ENCODE measurements at regions not wholly inside any gene's neighbourhood (a gene's known extent, or its start where the extent isn't known, plus 50 kb on each side); places are given as distances from the start of the nearest gene placed in this dataset.

DNA sequence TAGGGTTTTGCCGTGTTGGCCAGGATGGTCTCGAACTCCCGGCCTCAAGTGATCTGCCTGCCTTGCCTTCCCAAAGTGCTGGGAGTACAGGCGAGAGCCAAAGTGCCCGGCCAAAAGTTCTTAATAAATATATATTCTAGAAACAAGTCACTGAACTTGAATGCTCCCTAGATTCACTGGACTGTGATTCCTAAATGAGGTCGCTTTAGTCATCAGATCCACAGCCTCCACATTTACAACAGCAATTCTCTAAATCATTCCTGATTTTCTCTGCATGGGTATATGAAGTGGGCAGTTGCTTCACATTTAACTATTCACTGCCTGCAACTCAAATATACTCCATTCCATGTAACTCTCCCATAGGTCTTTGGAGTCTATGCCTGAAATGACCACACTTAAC, 813.0 kb downstream of the GALC start:
- TF ChIP-seq, protein P1, sequence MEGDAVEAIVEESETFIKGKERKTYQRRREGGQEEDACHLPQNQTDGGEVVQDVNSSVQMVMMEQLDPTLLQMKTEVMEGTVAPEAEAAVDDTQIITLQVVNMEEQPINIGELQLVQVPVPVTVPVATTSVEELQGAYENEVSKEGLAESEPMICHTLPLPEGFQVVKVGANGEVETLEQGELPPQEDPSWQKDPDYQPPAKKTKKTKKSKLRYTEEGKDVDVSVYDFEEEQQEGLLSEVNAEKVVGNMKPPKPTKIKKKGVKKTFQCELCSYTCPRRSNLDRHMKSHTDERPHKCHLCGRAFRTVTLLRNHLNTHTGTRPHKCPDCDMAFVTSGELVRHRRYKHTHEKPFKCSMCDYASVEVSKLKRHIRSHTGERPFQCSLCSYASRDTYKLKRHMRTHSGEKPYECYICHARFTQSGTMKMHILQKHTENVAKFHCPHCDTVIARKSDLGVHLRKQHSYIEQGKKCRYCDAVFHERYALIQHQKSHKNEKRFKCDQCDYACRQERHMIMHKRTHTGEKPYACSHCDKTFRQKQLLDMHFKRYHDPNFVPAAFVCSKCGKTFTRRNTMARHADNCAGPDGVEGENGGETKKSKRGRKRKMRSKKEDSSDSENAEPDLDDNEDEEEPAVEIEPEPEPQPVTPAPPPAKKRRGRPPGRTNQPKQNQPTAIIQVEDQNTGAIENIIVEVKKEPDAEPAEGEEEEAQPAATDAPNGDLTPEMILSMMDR (IDR thresholded peaks at IDR 0.05; ENCODE audit: partially characterized antibody, unreplicated experiment): no peak
- DNase-seq: no peak
- Mint-ChIP-seq H3K36me3 (ENCODE audit: unreplicated experiment) (no peaks in the 10 kb centered on the region), H3K4me3 (ENCODE audit: unreplicated experiment) (no peak overlapping the region), H3K27ac (ENCODE audit: unreplicated experiment) (no peak overlapping the region), H3K4me1 (ENCODE audit: low read depth, unreplicated experiment) (no peaks in the 10 kb centered on the region), H3K9me3 (ENCODE audit: unreplicated experiment) (no peaks in the 10 kb centered on the region), H3K27me3 (ENCODE audit: unreplicated experiment) (no peaks in the 10 kb centered on the region)

DNA sequence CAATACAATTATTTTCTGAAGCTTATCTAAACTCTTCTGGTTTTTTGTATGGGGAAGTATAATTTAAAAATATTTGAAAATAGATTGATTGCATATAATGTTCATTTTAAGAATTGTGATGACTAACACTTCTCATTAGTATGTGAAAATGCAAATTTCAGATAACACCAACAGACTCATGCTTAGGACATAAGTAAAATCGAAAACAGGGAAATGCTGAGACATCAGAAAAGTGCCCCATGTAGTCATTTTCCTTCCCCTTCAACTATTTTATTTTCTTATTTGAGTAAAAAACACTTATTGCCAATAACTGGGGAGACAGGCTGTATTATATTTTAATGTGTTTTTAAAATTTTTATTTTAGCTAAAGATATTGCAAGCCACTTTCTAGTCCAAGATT, 814.7 kb downstream of the GALC start:
- H3K4me1 Mint-ChIP-seq (ENCODE audit: low read depth, unreplicated experiment): no peaks in the 10 kb centered on the region
- TF ChIP-seq, protein P1 (IDR thresholded peaks at IDR 0.05; ENCODE audit: partially characterized antibody, unreplicated experiment): no peak
- no peaks in the 10 kb centered on the region for H3K27me3 Mint-ChIP-seq (ENCODE audit: unreplicated experiment)
- H3K36me3 Mint-ChIP-seq (ENCODE audit: unreplicated experiment): no peaks in the 10 kb centered on the region
- no peak overlapping the region for H3K27ac Mint-ChIP-seq (ENCODE audit: unreplicated experiment)
- DNase-seq: no peak
- H3K4me3 Mint-ChIP-seq (ENCODE audit: unreplicated experiment): no peak overlapping the region
- H3K9me3 Mint-ChIP-seq (ENCODE audit: unreplicated experiment): no peaks in the 10 kb centered on the region

DNA sequence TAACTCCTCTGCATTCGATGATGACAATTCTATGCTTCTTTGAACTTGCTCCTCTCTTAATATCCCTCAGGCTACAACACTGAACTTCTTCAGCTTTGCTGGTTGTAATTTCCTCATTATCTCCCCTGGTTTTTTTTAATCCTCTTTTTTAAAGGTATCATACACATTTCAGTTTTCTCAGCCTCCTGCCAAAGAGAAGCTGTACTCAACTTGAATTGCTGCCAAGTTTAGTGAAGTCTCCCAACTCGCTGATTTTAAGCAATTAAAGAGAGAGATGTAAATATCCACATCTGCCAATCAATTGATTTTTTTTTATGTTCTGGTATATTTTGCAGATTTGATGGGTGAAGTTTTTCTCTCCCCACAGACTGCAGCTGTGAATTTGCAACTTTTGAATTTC, 817.8 kb downstream of the GALC start:
- DNase-seq: no peak
- no peaks in the 10 kb centered on the region for H3K27me3 Mint-ChIP-seq (ENCODE audit: unreplicated experiment)
- no peak overlapping the region for H3K4me3 Mint-ChIP-seq (ENCODE audit: unreplicated experiment)
- no peak overlapping the region for H3K27ac Mint-ChIP-seq (ENCODE audit: unreplicated experiment)
- H3K4me1 Mint-ChIP-seq (ENCODE audit: low read depth, unreplicated experiment): no peaks in the 10 kb centered on the region
- H3K36me3 Mint-ChIP-seq (ENCODE audit: unreplicated experiment): no peaks in the 10 kb centered on the region
- H3K9me3 Mint-ChIP-seq (ENCODE audit: unreplicated experiment): no peaks in the 10 kb centered on the region
- TF ChIP-seq, protein P1 (IDR thresholded peaks at IDR 0.05; ENCODE audit: partially characterized antibody, unreplicated experiment): no peak

DNA sequence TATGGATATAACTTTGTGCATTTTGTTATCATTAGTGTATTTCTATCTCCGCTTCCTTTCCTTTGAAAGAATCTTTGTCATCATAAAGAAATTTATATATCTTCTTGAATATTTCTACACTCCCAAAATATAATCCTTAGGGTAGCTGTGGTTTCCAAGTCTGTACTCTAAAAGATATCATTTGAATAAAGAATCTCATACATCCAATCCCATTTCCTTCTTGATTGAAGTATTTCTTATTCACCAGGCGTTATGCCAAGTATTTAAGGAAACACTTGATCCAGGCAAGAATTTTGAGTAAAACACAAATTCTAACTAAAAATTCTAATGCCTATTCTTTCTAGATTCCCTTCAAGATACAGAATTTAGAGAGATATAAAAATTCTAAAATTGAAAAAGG, 821.8 kb downstream of the GALC start:
- Mint-ChIP-seq H3K36me3 (ENCODE audit: unreplicated experiment) (no peaks in the 10 kb centered on the region), H3K4me1 (ENCODE audit: low read depth, unreplicated experiment) (no peaks in the 10 kb centered on the region), H3K27ac (ENCODE audit: unreplicated experiment) (no peak overlapping the region), H3K27me3 (ENCODE audit: unreplicated experiment) (no peaks in the 10 kb centered on the region), H3K4me3 (ENCODE audit: unreplicated experiment) (no peak overlapping the region), H3K9me3 (ENCODE audit: unreplicated experiment) (no peaks in the 10 kb centered on the region)
- TF ChIP-seq, protein P1 (IDR thresholded peaks at IDR 0.05; ENCODE audit: partially characterized antibody, unreplicated experiment): no peak
- DNase-seq: no peak

DNA sequence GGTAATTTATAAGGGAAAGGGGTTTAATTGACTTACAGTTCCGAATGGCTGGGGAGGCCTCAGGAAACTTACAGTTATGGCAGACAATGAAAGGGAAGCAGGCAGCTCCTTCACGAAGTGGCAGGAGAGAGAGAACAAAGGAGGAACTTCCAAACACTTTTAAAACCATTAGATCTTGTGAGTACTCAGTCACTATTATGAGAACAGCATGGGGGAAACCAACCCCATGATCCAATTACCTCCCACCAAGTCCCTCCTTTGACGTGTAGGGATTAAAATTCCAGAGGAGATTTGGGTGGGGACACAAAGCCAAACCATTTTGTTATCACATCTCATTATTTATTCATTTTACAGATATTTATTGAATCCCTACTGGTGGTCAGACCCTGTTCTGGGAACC, 822.8 kb downstream of the GALC start:
- H3K9me3 Mint-ChIP-seq (ENCODE audit: unreplicated experiment): no peaks in the 10 kb centered on the region
- TF ChIP-seq, protein P1 (IDR thresholded peaks at IDR 0.05; ENCODE audit: partially characterized antibody, unreplicated experiment): no peak
- H3K27me3 Mint-ChIP-seq (ENCODE audit: unreplicated experiment): no peaks in the 10 kb centered on the region
- no peak overlapping the region for H3K4me3 Mint-ChIP-seq (ENCODE audit: unreplicated experiment)
- H3K4me1 Mint-ChIP-seq (ENCODE audit: low read depth, unreplicated experiment): no peaks in the 10 kb centered on the region
- no peaks in the 10 kb centered on the region for H3K36me3 Mint-ChIP-seq (ENCODE audit: unreplicated experiment)
- no peak overlapping the region for H3K27ac Mint-ChIP-seq (ENCODE audit: unreplicated experiment)
- no peak for DNase-seq

Measured in glutamatergic neuron (in vitro differentiated cells).